A673 (cell line): ENCODE measurements at regions not wholly inside any gene's neighbourhood (a gene's known extent, or its start where the extent isn't known, plus 50 kb on each side); places are given as distances from the start of the nearest gene placed in this dataset.

Source experiments
- BruUV-seq: library from RNA; stranded (reverse); fragments of 400-500 nt; replicated peaks from 2 replicates; lab custom pipeline; 2021; lab: Mats Ljungman, UMichigan
- CTCF ChIA-PET: fragments of 300-600 bp; sonication (Branson Sonifier 250); formaldehyde crosslinking; loops from one replicate; lab custom pipeline; 2022; ENCODE audit warnings: antibody characterized with exemption; lab: Charles Lee
- POLR2A ChIA-PET: fragments of 300-600 bp; sonication (Branson Sonifier 250); formaldehyde crosslinking; loops from one replicate; lab custom pipeline; 2022; ENCODE audit warnings: antibody characterized with exemption; ENCODE audit not compliant: low non-redundant PET; lab: Charles Lee
- DNase-seq: peaks from one replicate; pipeline ENCODE4 v3.0.0-alpha.2; 2015; ENCODE audit warnings: low spot score
- H3K27ac ChIP-seq: fragments of 200-600 bp; sonication (generic); 2 replicates; pipeline ENCODE4 v1.5.1; 2016; ENCODE audit warnings: mixed run types, low read depth, mild to moderate bottlenecking, mixed read lengths, antibody characterized with exemption, low read length; ENCODE audit not compliant: poor library complexity, severe bottlenecking
- H3K27me3 ChIP-seq: fragments of 200-600 bp; sonication (generic); replicated peaks from 2 replicates; pipeline ENCODE4 v1.6.1; 2017; ENCODE audit warnings: mixed run types, low read depth, mild to moderate bottlenecking, mixed read lengths, antibody characterized with exemption, low read length; ENCODE audit not compliant: insufficient read depth, poor library complexity
- H3K36me3 ChIP-seq: fragments of 200-600 bp; sonication (generic); 2 replicates; pipeline ENCODE4 v1.6.1; 2016; ENCODE audit warnings: mixed run types, mild to moderate bottlenecking, mixed read lengths, antibody characterized with exemption, low read length; ENCODE audit not compliant: insufficient read depth, poor library complexity, severe bottlenecking
- H3K4me1 ChIP-seq: fragments of 200-600 bp; sonication (generic); 2 replicates; pipeline ENCODE4 v1.6.1; 2017; ENCODE audit warnings: mixed run types, mild to moderate bottlenecking, mixed read lengths, antibody characterized with exemption, low read length; ENCODE audit not compliant: insufficient read depth, poor library complexity, severe bottlenecking
- H3K4me3 ChIP-seq: fragments of 200-600 bp; sonication (generic); 2 replicates; pipeline ENCODE4 v1.5.1; 2016; ENCODE audit warnings: low read depth, mixed run types, mild to moderate bottlenecking, mixed read lengths, low read length; ENCODE audit not compliant: poor library complexity, severe bottlenecking
- H3K9me3 ChIP-seq: fragments of 200-600 bp; sonication (generic); 2 replicates; pipeline ENCODE4 v1.6.1; 2016; ENCODE audit warnings: mixed run types, low read depth, mild to moderate bottlenecking, mixed read lengths, antibody characterized with exemption, low read length; ENCODE audit not compliant: poor library complexity, severe bottlenecking
- EZH2 ChIP-seq: fragments of 200-600 bp; sonication (generic); IDR thresholded peaks from 2 replicates; pipeline ENCODE4 v1.6.1; 2017; ENCODE audit warnings: borderline replicate concordance, low read depth, mild to moderate bottlenecking, mixed read lengths, antibody characterized with exemption, low read length; ENCODE audit not compliant: poor library complexity, severe bottlenecking
- intact Hi-C: fragments of 100-400 bp; cut with micrococcal nuclease; formaldehyde crosslinking; loops from one replicate; pipeline ENCODE4 v1.10.0; 2022; ENCODE audit not compliant: unreplicated experiment
- TF ChIP-seq, protein P1 (sequence below): fragments of 300-800, 200-600 bp; sonication (generic); conservative IDR thresholded peaks from 2 replicates; pipeline ENCODE4 v1.5.1; 2017; ENCODE audit warnings: low read depth, mild to moderate bottlenecking, antibody characterized with exemption, low read length, moderate library complexity, mixed read lengths

DNA sequence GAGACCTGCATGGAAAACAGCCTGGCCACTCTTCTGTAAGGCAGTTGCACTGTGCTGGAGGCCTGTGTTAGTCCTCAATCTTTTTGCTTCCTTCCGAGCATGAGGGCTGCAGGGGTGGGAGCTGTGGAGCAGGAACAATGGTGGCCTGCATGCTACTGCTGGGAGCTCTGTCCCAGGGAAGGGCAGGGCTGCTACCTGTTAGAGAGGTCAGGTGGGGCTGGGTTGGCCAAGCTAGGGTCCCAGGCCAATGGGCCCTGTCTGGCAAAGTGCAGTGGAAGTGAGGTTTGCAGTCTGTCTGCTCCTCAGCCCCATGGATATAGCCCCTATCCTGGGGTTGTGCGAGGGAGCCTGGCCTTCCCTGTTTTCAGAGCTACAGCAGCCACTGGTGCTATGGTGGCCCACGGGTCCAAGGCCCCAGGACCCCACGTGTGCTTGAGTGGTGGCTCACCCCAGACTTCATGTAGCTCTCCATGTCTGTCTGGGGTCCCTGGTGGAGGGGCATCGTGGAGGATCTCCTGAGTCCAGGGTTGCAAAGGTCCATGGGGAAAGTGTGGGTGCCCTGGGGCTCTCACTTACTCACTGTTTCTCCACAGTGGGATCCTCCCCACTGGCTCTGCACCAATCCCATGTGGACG lies 1212.6 kb upstream of the NXPH2 start:
- BruUV-seq, result no TSS peak
- intact Hi-C loops, result no loop called here
- no peak overlapping the region for H3K27ac ChIP-seq
- H3K27me3 ChIP-seq, result no peaks in the 10 kb centered on the region
- H3K4me1 ChIP-seq, result no peaks in the 10 kb centered on the region
- no peak overlapping the region for H3K4me3 ChIP-seq
- TF ChIP-seq, protein P1, sequence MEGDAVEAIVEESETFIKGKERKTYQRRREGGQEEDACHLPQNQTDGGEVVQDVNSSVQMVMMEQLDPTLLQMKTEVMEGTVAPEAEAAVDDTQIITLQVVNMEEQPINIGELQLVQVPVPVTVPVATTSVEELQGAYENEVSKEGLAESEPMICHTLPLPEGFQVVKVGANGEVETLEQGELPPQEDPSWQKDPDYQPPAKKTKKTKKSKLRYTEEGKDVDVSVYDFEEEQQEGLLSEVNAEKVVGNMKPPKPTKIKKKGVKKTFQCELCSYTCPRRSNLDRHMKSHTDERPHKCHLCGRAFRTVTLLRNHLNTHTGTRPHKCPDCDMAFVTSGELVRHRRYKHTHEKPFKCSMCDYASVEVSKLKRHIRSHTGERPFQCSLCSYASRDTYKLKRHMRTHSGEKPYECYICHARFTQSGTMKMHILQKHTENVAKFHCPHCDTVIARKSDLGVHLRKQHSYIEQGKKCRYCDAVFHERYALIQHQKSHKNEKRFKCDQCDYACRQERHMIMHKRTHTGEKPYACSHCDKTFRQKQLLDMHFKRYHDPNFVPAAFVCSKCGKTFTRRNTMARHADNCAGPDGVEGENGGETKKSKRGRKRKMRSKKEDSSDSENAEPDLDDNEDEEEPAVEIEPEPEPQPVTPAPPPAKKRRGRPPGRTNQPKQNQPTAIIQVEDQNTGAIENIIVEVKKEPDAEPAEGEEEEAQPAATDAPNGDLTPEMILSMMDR, result no peak
- no peak for TF ChIP-seq EZH2
- H3K36me3 ChIP-seq, result no peaks in the 10 kb centered on the region
- H3K9me3 ChIP-seq, result no peaks in the 10 kb centered on the region
- ChIA-PET CTCF (no interaction called here), POLR2A (no interaction called here)
- no peak for DNase-seq

DNA sequence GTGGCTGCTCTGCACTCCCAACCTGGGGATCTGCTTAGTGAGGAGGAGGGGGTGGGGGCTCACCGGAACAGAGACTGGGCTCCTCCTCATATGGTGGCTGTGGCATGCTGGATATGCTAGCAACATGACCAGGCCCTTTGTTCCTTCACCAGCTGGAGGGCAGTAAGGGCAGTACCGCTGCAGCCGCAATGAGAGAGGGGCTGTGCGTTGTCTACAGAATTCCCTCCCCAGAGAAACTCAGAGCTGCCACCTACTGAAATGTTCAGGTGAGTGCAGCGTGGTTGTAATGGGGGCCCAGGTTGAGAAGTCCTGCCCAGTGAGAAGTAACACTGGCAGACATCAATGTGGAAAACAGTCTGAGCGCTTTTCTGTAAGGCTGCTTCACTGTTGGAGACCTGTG lies 1211.9 kb upstream of the NXPH2 start:
- Histone ChIP-seq H3K4me3 (no peak overlapping the region), H3K36me3 (no peaks in the 10 kb centered on the region), H3K27me3 (no peaks in the 10 kb centered on the region), H3K27ac (no peak overlapping the region), H3K4me1 (no peaks in the 10 kb centered on the region), H3K9me3 (no peaks in the 10 kb centered on the region)
- TF ChIP-seq EZH2, result no peak
- TF ChIP-seq, protein P1, result no peak
- ChIA-PET CTCF (no interaction called here), POLR2A (no interaction called here)
- intact Hi-C loops, result no loop called here
- no peak for DNase-seq
- BruUV-seq, result no TSS peak

DNA sequence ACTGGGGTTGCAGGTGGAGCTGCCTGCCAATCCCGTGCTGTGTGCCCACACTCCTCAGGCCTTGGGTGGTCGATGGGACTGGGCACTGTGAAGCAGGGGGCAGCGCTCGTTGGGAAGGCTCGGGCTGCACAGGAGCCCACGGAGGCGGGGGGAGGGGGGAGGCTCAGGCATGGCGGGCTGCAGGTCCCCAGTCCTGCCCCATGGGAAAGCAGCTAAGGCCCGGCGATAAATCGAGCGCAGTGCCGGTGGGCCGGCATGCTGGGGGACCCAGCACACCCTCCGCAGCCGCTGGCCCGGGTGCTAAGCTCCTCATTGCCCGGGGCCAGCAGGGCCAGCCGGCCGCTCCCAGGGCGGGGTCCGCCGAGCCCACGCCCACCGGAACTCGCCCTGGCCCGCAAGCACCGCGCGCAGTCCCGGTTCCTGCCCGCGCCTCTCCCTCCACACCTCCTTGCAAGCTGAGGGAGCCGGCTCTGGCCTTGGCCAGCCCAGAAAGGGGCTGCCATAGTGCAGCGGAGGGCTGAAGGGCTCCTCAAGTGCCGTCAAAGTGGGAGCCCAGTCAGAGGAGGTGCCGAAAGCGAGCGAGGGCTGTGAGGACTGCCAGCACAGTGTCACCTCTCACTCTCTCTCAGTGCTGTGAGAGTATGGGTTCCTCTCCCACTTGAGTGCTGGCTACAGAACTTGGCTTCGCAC lies 1210.6 kb upstream of the NXPH2 start:
- TF ChIP-seq, protein P1, result no peak
- TF ChIP-seq EZH2, result no peak
- no peaks in the 10 kb centered on the region for H3K4me1 ChIP-seq
- no peak overlapping the region for H3K27ac ChIP-seq
- no peak overlapping the region for H3K4me3 ChIP-seq
- ChIA-PET CTCF (no interaction called here), POLR2A (no interaction called here)
- BruUV-seq, result no TSS peak
- no peaks in the 10 kb centered on the region for H3K27me3 ChIP-seq
- H3K9me3 ChIP-seq, result no peaks in the 10 kb centered on the region
- intact Hi-C loops, result no loop called here
- no peaks in the 10 kb centered on the region for H3K36me3 ChIP-seq
- DNase-seq, result no peak
